22Rv1 (cell line): ENCODE measurements at regions not wholly inside any gene's neighbourhood (a gene's known extent, or its start where the extent isn't known, plus 50 kb on each side); places are given as distances from the start of the nearest gene placed in this dataset.

Experiments
- ZFX ChIP-seq: fragments of 450-650 bp; IDR thresholded peaks from 2 replicates; pipeline ENCODE4 v1.6.1; 2017; ENCODE audit warnings: antibody characterized with exemption, borderline replicate concordance
- TF ChIP-seq, protein P1 (sequence below): fragments of 450-650 bp; IDR thresholded peaks from 2 replicates; pipeline ENCODE4 v1.5.1; 2017; ENCODE audit warnings: mild to moderate bottlenecking

DNA sequence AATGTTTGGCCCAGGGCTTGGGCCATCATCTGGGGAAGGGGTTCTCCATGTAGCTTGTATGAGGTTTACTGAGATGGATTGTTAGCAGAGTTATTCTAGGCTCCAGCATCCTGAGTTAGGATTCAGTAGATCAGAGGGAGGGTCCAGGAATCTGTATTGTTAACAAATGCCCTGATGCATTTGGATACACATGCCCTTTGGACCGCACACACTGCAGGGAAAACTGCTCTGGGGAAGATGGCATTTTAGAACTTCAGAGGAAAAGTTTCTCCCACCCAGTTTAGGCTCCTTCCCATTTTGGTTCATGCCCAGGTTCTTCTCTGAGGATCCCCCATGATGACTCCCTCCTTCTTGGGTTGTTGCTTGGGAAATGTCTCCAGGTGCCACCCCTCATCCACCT lies 193.3 kb downstream of the KTN1 start:
- TF ChIP-seq, protein P1, sequence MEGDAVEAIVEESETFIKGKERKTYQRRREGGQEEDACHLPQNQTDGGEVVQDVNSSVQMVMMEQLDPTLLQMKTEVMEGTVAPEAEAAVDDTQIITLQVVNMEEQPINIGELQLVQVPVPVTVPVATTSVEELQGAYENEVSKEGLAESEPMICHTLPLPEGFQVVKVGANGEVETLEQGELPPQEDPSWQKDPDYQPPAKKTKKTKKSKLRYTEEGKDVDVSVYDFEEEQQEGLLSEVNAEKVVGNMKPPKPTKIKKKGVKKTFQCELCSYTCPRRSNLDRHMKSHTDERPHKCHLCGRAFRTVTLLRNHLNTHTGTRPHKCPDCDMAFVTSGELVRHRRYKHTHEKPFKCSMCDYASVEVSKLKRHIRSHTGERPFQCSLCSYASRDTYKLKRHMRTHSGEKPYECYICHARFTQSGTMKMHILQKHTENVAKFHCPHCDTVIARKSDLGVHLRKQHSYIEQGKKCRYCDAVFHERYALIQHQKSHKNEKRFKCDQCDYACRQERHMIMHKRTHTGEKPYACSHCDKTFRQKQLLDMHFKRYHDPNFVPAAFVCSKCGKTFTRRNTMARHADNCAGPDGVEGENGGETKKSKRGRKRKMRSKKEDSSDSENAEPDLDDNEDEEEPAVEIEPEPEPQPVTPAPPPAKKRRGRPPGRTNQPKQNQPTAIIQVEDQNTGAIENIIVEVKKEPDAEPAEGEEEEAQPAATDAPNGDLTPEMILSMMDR, result no peak
- TF ChIP-seq ZFX, result no peak
